HEK293 (cell line): ENCODE measurements at regions not wholly inside any gene's neighbourhood (a gene's known extent, or its start where the extent isn't known, plus 50 kb on each side); places are given as distances from the start of the nearest gene placed in this dataset.

Source experiments
- CTCF ChIA-PET: fragments of 350-600 bp; formaldehyde crosslinking; extraction: SDS; loops from one replicate; lab custom pipeline; 2021; ENCODE audit warnings: antibody characterized with exemption; lab: Yijun Ruan, JAX
- POLR2A ChIA-PET: fragments of 300-600 bp; formaldehyde crosslinking; extraction: SDS; loops from one replicate; lab custom pipeline; 2020; ENCODE audit warnings: antibody characterized with exemption, inconsistent platforms; lab: Yijun Ruan, JAX
- H3K27ac ChIP-seq: fragments of 200-500 bp; sonication (Bioruptor generic); 2 replicates; pipeline ENCODE4 v1.5.1; 2014; ENCODE audit warnings: low read depth, low read length, control low read depth, inconsistent platforms; ENCODE audit errors: extremely low read depth
- H3K36me3 ChIP-seq, 2 experiments: fragments of 200-500 bp in 1 of 2; sonication (Bioruptor generic) in 1 of 2; 1 replicate in 1 of 2; 2 replicates in 1 of 2; pipeline ENCODE4 v1.5.1; 2014 to 2017; ENCODE audit warnings: inconsistent platforms in 2 of 2, low read length in 2 of 2; ENCODE audit not compliant: control insufficient read depth in 2 of 2, insufficient read depth in 1 of 2
- H3K4me1 ChIP-seq: fragments of 200-500 bp; sonication (Bioruptor generic); 2 replicates; pipeline ENCODE4 v1.5.1; 2014; ENCODE audit warnings: mild to moderate bottlenecking, low read length, inconsistent platforms; ENCODE audit not compliant: control insufficient read depth, insufficient read depth
- H3K4me3 ChIP-seq: 2 replicates; pipeline ENCODE4 v1.5.1; 2011; ENCODE audit warnings: low read depth, mild to moderate bottlenecking, control low read depth, low read length, moderate library complexity
- H3K9me3 ChIP-seq: fragments of 200-500 bp; sonication (Bioruptor generic); 2 replicates; pipeline ENCODE4 v1.5.1; 2014; ENCODE audit warnings: low read depth, low read length, inconsistent platforms; ENCODE audit not compliant: control insufficient read depth, insufficient read depth
- GLIS1 ChIP-seq: fragments of 450-650 bp; formaldehyde crosslinking; IDR thresholded peaks from 2 replicates; pipeline ENCODE4 v1.5.1; 2016; ENCODE audit warnings: missing biosample characterization, missing genetic modification characterization
- MYNN ChIP-seq: fragments of 450-650 bp; formaldehyde crosslinking; IDR thresholded peaks from 2 replicates; pipeline ENCODE4 v1.5.1; 2016; ENCODE audit warnings: missing biosample characterization, missing genetic modification characterization, borderline replicate concordance
- OSR2 ChIP-seq: fragments of 450-650 bp; formaldehyde crosslinking; IDR thresholded peaks from 2 replicates; pipeline ENCODE4 v1.5.1; 2016; ENCODE audit warnings: missing biosample characterization, missing genetic modification characterization
- OVOL3 ChIP-seq: fragments of 450-650 bp; formaldehyde crosslinking; IDR thresholded peaks from 2 replicates; pipeline ENCODE4 v1.5.1; 2016; ENCODE audit warnings: missing biosample characterization, missing genetic modification characterization
- SALL2 ChIP-seq: fragments of 450-650 bp; formaldehyde crosslinking; IDR thresholded peaks from 2 replicates; pipeline ENCODE4 v1.5.0; 2017; ENCODE audit warnings: missing biosample characterization, mild to moderate bottlenecking, missing genetic modification characterization, borderline replicate concordance
- SCRT2 ChIP-seq: fragments of 450-650 bp; formaldehyde crosslinking; IDR thresholded peaks from 2 replicates; pipeline ENCODE4 v1.5.1; 2016; ENCODE audit warnings: missing biosample characterization, missing genetic modification characterization
- ZEB2 ChIP-seq: fragments of 450-650 bp; formaldehyde crosslinking; IDR thresholded peaks from 2 replicates; pipeline ENCODE4 v1.5.1; 2016; ENCODE audit warnings: missing biosample characterization, missing genetic modification characterization
- ZFP37 ChIP-seq: fragments of 450-650 bp; formaldehyde crosslinking; IDR thresholded peaks from 2 replicates; pipeline ENCODE4 v1.5.1; 2016; ENCODE audit warnings: missing biosample characterization, missing genetic modification characterization
- ZNF140 ChIP-seq: fragments of 450-650 bp; formaldehyde crosslinking; IDR thresholded peaks from 2 replicates; pipeline ENCODE4 v1.5.1; 2016; ENCODE audit warnings: missing biosample characterization, missing genetic modification characterization
- ZNF157 ChIP-seq: fragments of 450-650 bp; formaldehyde crosslinking; IDR thresholded peaks from 2 replicates; pipeline ENCODE4 v1.5.1; 2016; ENCODE audit warnings: missing biosample characterization, missing genetic modification characterization
- ZNF302 ChIP-seq: fragments of 450-650 bp; formaldehyde crosslinking; IDR thresholded peaks from 2 replicates; pipeline ENCODE4 v1.5.1; 2016; ENCODE audit warnings: missing biosample characterization, missing genetic modification characterization, low read depth
- ZNF311 ChIP-seq: fragments of 450-650 bp; formaldehyde crosslinking; IDR thresholded peaks from 2 replicates; pipeline ENCODE4 v1.5.1; 2017; ENCODE audit warnings: missing biosample characterization, missing genetic modification characterization, borderline replicate concordance
- ZNF366 ChIP-seq: fragments of 450-650 bp; formaldehyde crosslinking; conservative IDR thresholded peaks from 2 replicates; pipeline ENCODE4 v1.5.1; 2016; ENCODE audit warnings: missing biosample characterization, missing genetic modification characterization
- ZNF664 ChIP-seq: fragments of 450-650 bp; formaldehyde crosslinking; IDR thresholded peaks from 2 replicates; pipeline ENCODE4 v1.5.1; 2016; ENCODE audit warnings: missing biosample characterization, missing genetic modification characterization
- ZNF677 ChIP-seq: fragments of 450-650 bp; IDR thresholded peaks from 2 replicates; pipeline ENCODE4 v1.5.0; 2018; ENCODE audit warnings: missing biosample characterization, mild to moderate bottlenecking, missing genetic modification characterization, moderate library complexity
- ZNF701 ChIP-seq: fragments of 450-650 bp; formaldehyde crosslinking; IDR thresholded peaks from 2 replicates; pipeline ENCODE4 v1.5.1; 2016; ENCODE audit warnings: missing biosample characterization, missing genetic modification characterization
- ZNF843 ChIP-seq: fragments of 450-650 bp; formaldehyde crosslinking; IDR thresholded peaks from 2 replicates; pipeline ENCODE4 v1.5.1; 2016; ENCODE audit warnings: missing biosample characterization, missing genetic modification characterization
- TF ChIP-seq, protein P1 (sequence below): fragments of 450-650 bp; formaldehyde crosslinking; IDR thresholded peaks from 2 replicates; pipeline ENCODE4 v1.5.1; 2016; ENCODE audit warnings: missing biosample characterization, missing genetic modification characterization
- TF ChIP-seq, protein P2 (sequence below): fragments of 450-650 bp; formaldehyde crosslinking; IDR thresholded peaks from 2 replicates; pipeline ENCODE4 v1.5.1; 2017; ENCODE audit warnings: missing biosample characterization, missing genetic modification characterization
- TF ChIP-seq, protein P3 (sequence below): fragments of 450-650 bp; formaldehyde crosslinking; IDR thresholded peaks from 2 replicates; pipeline ENCODE4 v1.5.1; 2016; ENCODE audit warnings: missing biosample characterization, missing genetic modification characterization
- TF ChIP-seq, protein P4 (sequence below): fragments of 450-650 bp; formaldehyde crosslinking; IDR thresholded peaks from 2 replicates; pipeline ENCODE4 v1.5.1; 2016; ENCODE audit warnings: missing biosample characterization, missing genetic modification characterization
- TF ChIP-seq, protein P5 (sequence below): fragments of 450-650 bp; formaldehyde crosslinking; IDR thresholded peaks from 2 replicates; pipeline ENCODE4 v1.5.1; 2016; ENCODE audit warnings: missing biosample characterization, missing genetic modification characterization

DNA sequence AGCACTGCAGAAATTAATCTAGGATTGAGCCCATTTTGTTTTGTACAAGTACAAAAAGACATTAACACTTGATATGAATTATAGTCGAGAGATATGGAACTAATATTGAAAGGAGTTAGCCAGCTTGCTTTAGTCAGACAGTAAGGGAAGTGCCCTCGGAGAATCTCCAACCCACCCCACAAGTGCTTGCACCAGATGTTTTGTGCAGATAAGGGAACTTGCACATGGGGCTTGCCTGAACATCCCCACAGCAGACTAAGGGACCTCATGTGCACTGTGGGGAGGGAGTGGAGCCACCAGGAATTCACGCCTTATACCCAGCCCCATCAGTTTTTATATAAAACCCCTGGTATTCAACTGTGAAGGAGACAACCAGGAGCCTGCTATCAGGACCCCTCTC lies 122.3 kb downstream of the EFHB start:
- CTCF ChIA-PET, result no interaction called here

DNA sequence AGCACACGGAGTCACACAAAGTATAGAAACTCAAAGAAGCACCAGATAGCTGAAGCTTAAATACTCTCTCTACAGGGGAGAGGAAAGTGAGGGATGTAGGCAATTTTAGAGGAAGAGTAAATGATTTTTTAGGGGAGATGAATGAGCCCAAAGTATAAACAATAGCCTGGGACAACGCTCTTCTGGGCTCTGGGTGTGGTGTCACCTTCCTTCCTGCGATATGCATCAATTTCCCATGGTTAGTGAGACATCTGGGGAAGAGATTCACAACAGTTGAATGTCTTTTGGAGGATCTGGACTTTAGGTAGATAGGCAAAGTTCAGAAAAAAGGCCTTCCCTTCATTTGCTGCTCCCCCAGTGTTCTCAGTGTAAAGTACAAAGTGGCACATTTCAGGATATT lies 125.2 kb downstream of the EFHB start:
- CTCF ChIA-PET, result interaction anchor here (0.6 kb wide), 1 partner anchor 428 kb away, joined by 3 read pairs; no protein-coding TSS in a partner anchor
- no peaks in the 10 kb centered on the region for H3K9me3 ChIP-seq
- no peak for TF ChIP-seq ZNF701 (tag by site-specific recombination)
- TF ChIP-seq ZNF157, result no peak
- no peak for TF ChIP-seq ZNF664 (tag by site-specific recombination)
- no peak for TF ChIP-seq MYNN
- no peak for TF ChIP-seq OSR2 (tag by site-specific recombination)
- no peak for TF ChIP-seq ZNF366 (tag by site-specific recombination)
- TF ChIP-seq, protein P1, sequence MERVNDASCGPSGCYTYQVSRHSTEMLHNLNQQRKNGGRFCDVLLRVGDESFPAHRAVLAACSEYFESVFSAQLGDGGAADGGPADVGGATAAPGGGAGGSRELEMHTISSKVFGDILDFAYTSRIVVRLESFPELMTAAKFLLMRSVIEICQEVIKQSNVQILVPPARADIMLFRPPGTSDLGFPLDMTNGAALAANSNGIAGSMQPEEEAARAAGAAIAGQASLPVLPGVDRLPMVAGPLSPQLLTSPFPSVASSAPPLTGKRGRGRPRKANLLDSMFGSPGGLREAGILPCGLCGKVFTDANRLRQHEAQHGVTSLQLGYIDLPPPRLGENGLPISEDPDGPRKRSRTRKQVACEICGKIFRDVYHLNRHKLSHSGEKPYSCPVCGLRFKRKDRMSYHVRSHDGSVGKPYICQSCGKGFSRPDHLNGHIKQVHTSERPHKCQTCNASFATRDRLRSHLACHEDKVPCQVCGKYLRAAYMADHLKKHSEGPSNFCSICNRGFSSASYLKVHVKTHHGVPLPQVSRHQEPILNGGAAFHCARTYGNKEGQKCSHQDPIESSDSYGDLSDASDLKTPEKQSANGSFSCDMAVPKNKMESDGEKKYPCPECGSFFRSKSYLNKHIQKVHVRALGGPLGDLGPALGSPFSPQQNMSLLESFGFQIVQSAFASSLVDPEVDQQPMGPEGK (tag by site-specific recombination), result no peak
- TF ChIP-seq ZNF302 (tag by site-specific recombination), result no peak
- TF ChIP-seq, all 188 proteins: peak for 0
- no peaks in the 10 kb centered on the region for H3K36me3 ChIP-seq
- H3K27ac ChIP-seq, result no peak overlapping the region
- H3K4me3 ChIP-seq, result no peak overlapping the region
- no peaks in the 10 kb centered on the region for H3K4me1 ChIP-seq
- POLR2A ChIA-PET, result no interaction called here

More for the DNA sequence above, 122.3 kb downstream of the EFHB start:
- Histone ChIP-seq H3K4me3 (no peak overlapping the region), H3K27ac (no peak overlapping the region), H3K9me3 (no peaks in the 10 kb centered on the region), H3K36me3 (no peaks in the 10 kb centered on the region), H3K4me1 (no peaks in the 10 kb centered on the region)
- TF ChIP-seq SCRT2 (tag by site-specific recombination) (no peak), ZNF140 (no peak), SALL2 (no peak), ZNF843 (tag by site-specific recombination) (no peak), GLIS1 (tag by site-specific recombination) (no peak), ZEB2 (tag by site-specific recombination) (no peak), ZNF311 (no peak), OVOL3 (tag by site-specific recombination) (no peak), ZFP37 (no peak), ZNF677 (tag by site-specific recombination) (no peak)
- TF ChIP-seq, protein P2, sequence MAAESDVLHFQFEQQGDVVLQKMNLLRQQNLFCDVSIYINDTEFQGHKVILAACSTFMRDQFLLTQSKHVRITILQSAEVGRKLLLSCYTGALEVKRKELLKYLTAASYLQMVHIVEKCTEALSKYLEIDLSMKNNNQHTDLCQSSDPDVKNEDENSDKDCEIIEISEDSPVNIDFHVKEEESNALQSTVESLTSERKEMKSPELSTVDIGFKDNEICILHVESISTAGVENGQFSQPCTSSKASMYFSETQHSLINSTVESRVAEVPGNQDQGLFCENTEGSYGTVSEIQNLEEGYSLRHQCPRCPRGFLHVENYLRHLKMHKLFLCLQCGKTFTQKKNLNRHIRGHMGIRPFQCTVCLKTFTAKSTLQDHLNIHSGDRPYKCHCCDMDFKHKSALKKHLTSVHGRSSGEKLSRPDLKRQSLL, result no peak
- TF ChIP-seq, protein P3, sequence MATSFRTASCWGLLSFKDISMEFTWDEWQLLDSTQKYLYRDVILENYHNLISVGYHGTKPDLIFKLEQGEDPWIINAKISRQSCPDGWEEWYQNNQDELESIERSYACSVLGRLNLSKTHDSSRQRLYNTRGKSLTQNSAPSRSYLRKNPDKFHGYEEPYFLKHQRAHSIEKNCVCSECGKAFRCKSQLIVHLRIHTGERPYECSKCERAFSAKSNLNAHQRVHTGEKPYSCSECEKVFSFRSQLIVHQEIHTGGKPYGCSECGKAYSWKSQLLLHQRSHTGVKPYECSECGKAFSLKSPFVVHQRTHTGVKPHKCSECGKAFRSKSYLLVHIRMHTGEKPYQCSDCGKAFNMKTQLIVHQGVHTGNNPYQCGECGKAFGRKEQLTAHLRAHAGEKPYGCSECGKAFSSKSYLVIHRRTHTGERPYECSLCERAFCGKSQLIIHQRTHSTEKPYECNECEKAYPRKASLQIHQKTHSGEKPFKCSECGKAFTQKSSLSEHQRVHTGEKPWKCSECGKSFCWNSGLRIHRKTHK (tag by site-specific recombination), result no peak
- TF ChIP-seq, protein P4, sequence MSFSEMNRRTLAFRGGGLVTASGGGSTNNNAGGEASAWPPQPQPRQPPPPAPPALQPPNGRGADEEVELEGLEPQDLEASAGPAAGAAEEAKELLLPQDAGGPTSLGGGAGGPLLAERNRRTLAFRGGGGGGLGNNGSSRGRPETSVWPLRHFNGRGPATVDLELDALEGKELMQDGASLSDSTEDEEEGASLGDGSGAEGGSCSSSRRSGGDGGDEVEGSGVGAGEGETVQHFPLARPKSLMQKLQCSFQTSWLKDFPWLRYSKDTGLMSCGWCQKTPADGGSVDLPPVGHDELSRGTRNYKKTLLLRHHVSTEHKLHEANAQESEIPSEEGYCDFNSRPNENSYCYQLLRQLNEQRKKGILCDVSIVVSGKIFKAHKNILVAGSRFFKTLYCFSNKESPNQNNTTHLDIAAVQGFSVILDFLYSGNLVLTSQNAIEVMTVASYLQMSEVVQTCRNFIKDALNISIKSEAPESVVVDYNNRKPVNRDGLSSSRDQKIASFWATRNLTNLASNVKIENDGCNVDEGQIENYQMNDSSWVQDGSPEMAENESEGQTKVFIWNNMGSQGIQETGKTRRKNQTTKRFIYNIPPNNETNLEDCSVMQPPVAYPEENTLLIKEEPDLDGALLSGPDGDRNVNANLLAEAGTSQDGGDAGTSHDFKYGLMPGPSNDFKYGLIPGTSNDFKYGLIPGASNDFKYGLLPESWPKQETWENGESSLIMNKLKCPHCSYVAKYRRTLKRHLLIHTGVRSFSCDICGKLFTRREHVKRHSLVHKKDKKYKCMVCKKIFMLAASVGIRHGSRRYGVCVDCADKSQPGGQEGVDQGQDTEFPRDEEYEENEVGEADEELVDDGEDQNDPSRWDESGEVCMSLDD (tag by site-specific recombination), result no peak
- TF ChIP-seq, protein P5, sequence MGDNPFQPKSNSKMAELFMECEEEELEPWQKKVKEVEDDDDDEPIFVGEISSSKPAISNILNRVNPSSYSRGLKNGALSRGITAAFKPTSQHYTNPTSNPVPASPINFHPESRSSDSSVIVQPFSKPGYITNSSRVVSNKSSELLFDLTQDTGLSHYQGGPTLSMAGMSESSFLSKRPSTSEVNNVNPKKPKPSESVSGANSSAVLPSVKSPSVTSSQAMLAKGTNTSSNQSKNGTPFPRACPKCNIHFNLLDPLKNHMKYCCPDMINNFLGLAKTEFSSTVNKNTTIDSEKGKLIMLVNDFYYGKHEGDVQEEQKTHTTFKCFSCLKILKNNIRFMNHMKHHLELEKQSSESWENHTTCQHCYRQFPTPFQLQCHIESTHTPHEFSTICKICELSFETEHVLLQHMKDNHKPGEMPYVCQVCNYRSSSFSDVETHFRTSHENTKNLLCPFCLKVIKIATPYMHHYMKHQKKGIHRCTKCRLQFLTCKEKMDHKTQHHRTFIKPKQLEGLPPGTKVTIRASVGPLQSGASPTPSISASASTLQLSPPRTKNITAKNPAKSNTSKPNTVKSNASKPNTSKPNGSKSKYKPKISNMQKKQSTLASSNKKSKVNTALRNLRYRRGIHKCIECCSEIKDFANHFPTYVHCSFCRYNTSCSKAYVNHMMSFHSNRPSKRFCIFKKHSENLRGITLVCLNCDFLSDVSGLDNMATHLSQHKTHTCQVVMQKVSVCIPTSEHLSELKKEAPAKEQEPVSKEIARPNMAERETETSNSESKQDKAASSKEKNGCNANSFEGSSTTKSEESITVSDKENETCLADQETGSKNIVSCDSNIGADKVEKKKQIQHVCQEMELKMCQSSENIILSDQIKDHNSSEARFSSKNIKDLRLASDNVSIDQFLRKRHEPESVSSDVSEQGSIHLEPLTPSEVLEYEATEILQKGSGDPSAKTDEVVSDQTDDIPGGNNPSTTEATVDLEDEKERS (tag by site-specific recombination), result no peak
- POLR2A ChIA-PET, result no interaction called here
